ENCODE measurements at regions not wholly inside any gene's neighbourhood (a gene's known extent, or its start where the extent isn't known, plus 50 kb on each side); places are given as distances from the start of the nearest gene placed in this dataset.

GRCh38 chr15:60155661-60156060 lies 151.6 kb downstream of the FOXB1 start:
- Histone ChIP-seq H3K14ac (ENCODE audit: low read length) (no peak overlapping the region), H3K79me2 (ENCODE audit: control insufficient read depth, insufficient read depth, low read length, poor library complexity) (no peaks in the 10 kb centered on the region), H3K79me1 (ENCODE audit: low read length) (peaks cover 2% of the 10 kb centered on the region), H2BK12ac (ENCODE audit: low read length) (no peak overlapping the region), H3K27ac (ENCODE audit: low read depth, low read length) (no peak overlapping the region), H4K91ac (ENCODE audit: low read depth, low read length) (no peak overlapping the region), H3K4ac (ENCODE audit: low read depth, low read length) (no peak overlapping the region), H3K4me3 (ENCODE audit: low read depth, low read length) (no peak overlapping the region), H3K23ac (ENCODE audit: low read length) (no peak overlapping the region), H3K9ac (ENCODE audit: low read length) (no peak overlapping the region), H4K8ac (ENCODE audit: low read depth, low read length) (no peak overlapping the region), H3K9me3 (ENCODE audit: insufficient read depth, low read depth, low read length) (no peaks in the 10 kb centered on the region), H2BK5ac (ENCODE audit: low read depth, low read length, poor library complexity) (no peak overlapping the region), H2BK120ac (ENCODE audit: insufficient read depth, low read length, poor library complexity) (no peak overlapping the region), H2AFZ (ENCODE audit: insufficient read depth, low read length, poor library complexity) (no peak overlapping the region), H2AK5ac (ENCODE audit: low read length) (no peak overlapping the region), H3K27me3 (ENCODE audit: insufficient read depth, low read length) (no peaks in the 10 kb centered on the region), H3K4me2 (ENCODE audit: low read length) (peak overlapping the region; percentile 14), H3K36me3 (ENCODE audit: control insufficient read depth in 1 of 2, insufficient read depth in 2 of 2, low read length in 2 of 2) (no peaks in the 10 kb centered on the region), H3K4me1 (ENCODE audit: control insufficient read depth in 1 of 2, insufficient read depth in 2 of 2, low read length in 2 of 2) (peaks cover 5 to 10% of the 10 kb centered on the region in 2 experiments), H3K18ac (ENCODE audit: low read length) (no peak overlapping the region), H4K12ac (ENCODE audit: low read depth, low read length) (no peak overlapping the region)
- no CpG with 5 or more reads among the region's 3 CpGs for WGBS (ENCODE audit: extremely low coverage, insufficient coverage, insufficient read length)
- peak in 1 of 2 donors; percentile 51 for DNase-seq

GRCh38 chr15:60160909-60161308 lies 156.8 kb downstream of the FOXB1 start:
- no peak overlapping the region for H2BK120ac ChIP-seq (ENCODE audit: insufficient read depth, low read length, poor library complexity)
- H3K27me3 ChIP-seq (ENCODE audit: insufficient read depth, low read length) = no peaks in the 10 kb centered on the region
- H3K79me2 ChIP-seq (ENCODE audit: control insufficient read depth, insufficient read depth, low read length, poor library complexity) = no peaks in the 10 kb centered on the region
- no peak overlapping the region for H3K9ac ChIP-seq (ENCODE audit: low read length)
- no peak overlapping the region for H3K4me3 ChIP-seq (ENCODE audit: low read depth, low read length)
- no peak overlapping the region for H2AFZ ChIP-seq (ENCODE audit: insufficient read depth, low read length, poor library complexity)
- no peak overlapping the region for H2BK12ac ChIP-seq (ENCODE audit: low read length)
- H4K12ac ChIP-seq (ENCODE audit: low read depth, low read length) = no peak overlapping the region
- no peak overlapping the region for H3K4ac ChIP-seq (ENCODE audit: low read depth, low read length)
- no peak overlapping the region for H3K18ac ChIP-seq (ENCODE audit: low read length)
- no peak overlapping the region for H2BK5ac ChIP-seq (ENCODE audit: low read depth, low read length, poor library complexity)
- H3K14ac ChIP-seq (ENCODE audit: low read length) = no peak overlapping the region
- peaks cover 3 to 9% of the 10 kb centered on the region in 2 experiments for H3K4me1 ChIP-seq (ENCODE audit: control insufficient read depth in 1 of 2, insufficient read depth in 2 of 2, low read length in 2 of 2)
- no peak overlapping the region for H4K8ac ChIP-seq (ENCODE audit: low read depth, low read length)
- no peaks in the 10 kb centered on the region for H3K9me3 ChIP-seq (ENCODE audit: insufficient read depth, low read depth, low read length)
- peaks cover 2% of the 10 kb centered on the region for H3K79me1 ChIP-seq (ENCODE audit: low read length)
- no peak overlapping the region for H3K27ac ChIP-seq (ENCODE audit: low read depth, low read length)
- H2AK5ac ChIP-seq (ENCODE audit: low read length) = no peak overlapping the region
- H4K91ac ChIP-seq (ENCODE audit: low read depth, low read length) = peak overlapping the region; percentile 8
- H3K4me2 ChIP-seq (ENCODE audit: low read length) = no peak overlapping the region
- no peaks in the 10 kb centered on the region for H3K36me3 ChIP-seq (ENCODE audit: control insufficient read depth in 1 of 2, insufficient read depth in 2 of 2, low read length in 2 of 2)
- H3K23ac ChIP-seq (ENCODE audit: low read length) = no peak overlapping the region
- peak in 1 of 2 donors; percentile 60 for DNase-seq
- no CpG with 5 or more reads among the region's 5 CpGs for WGBS (ENCODE audit: extremely low coverage, insufficient coverage, insufficient read length)

- Histone ChIP-seq H3K4me3 (ENCODE audit: low read depth, low read length) (no peak overlapping the region), H4K8ac (ENCODE audit: low read depth, low read length) (no peak overlapping the region), H3K4ac (ENCODE audit: low read depth, low read length) (no peak overlapping the region), H3K79me2 (ENCODE audit: control insufficient read depth, insufficient read depth, low read length, poor library complexity) (no peaks in the 10 kb centered on the region), H3K23ac (ENCODE audit: low read length) (no peak overlapping the region), H3K36me3 (ENCODE audit: control insufficient read depth in 1 of 2, insufficient read depth in 2 of 2, low read length in 2 of 2) (no peaks in the 10 kb centered on the region), H3K4me2 (ENCODE audit: low read length) (no peak overlapping the region), H3K18ac (ENCODE audit: low read length) (no peak overlapping the region), H3K27ac (ENCODE audit: low read depth, low read length) (no peak overlapping the region), H3K9me3 (ENCODE audit: insufficient read depth, low read depth, low read length) (no peaks in the 10 kb centered on the region), H2BK120ac (ENCODE audit: insufficient read depth, low read length, poor library complexity) (no peak overlapping the region), H4K91ac (ENCODE audit: low read depth, low read length) (no peak overlapping the region), H3K4me1 (ENCODE audit: control insufficient read depth in 1 of 2, insufficient read depth in 2 of 2, low read length in 2 of 2) (peaks cover 3 to 9% of the 10 kb centered on the region in 2 experiments), H4K12ac (ENCODE audit: low read depth, low read length) (no peak overlapping the region), H3K9ac (ENCODE audit: low read length) (no peak overlapping the region), H3K14ac (ENCODE audit: low read length) (no peak overlapping the region), H2AK5ac (ENCODE audit: low read length) (no peak overlapping the region), H2BK12ac (ENCODE audit: low read length) (no peak overlapping the region), H3K79me1 (ENCODE audit: low read length) (peaks cover 2% of the 10 kb centered on the region), H2AFZ (ENCODE audit: insufficient read depth, low read length, poor library complexity) (no peak overlapping the region), H3K27me3 (ENCODE audit: insufficient read depth, low read length) (no peaks in the 10 kb centered on the region), H2BK5ac (ENCODE audit: low read depth, low read length, poor library complexity) (no peak overlapping the region)
- WGBS (ENCODE audit: extremely low coverage, insufficient coverage, insufficient read length) = no CpG with 5 or more reads among the region's 3 CpGs
- no peak for DNase-seq
Observed at GRCh38 chr15:60161704-60162103, 157.6 kb downstream of the FOXB1 start.

GRCh38 chr15:60162251-60162967 lies 158.3 kb downstream of the FOXB1 start:
- Histone ChIP-seq H3K4me1 (ENCODE audit: control insufficient read depth in 1 of 2, insufficient read depth in 2 of 2, low read length in 2 of 2) (peaks cover 3 to 9% of the 10 kb centered on the region in 2 experiments), H3K36me3 (ENCODE audit: control insufficient read depth in 1 of 2, insufficient read depth in 2 of 2, low read length in 2 of 2) (no peaks in the 10 kb centered on the region), H3K9ac (ENCODE audit: low read length) (no peak overlapping the region), H3K79me1 (ENCODE audit: low read length) (peaks cover 2% of the 10 kb centered on the region), H3K9me3 (ENCODE audit: insufficient read depth, low read depth, low read length) (no peaks in the 10 kb centered on the region), H4K8ac (ENCODE audit: low read depth, low read length) (no peak overlapping the region), H4K12ac (ENCODE audit: low read depth, low read length) (no peak overlapping the region), H3K4me2 (ENCODE audit: low read length) (no peak overlapping the region), H3K4ac (ENCODE audit: low read depth, low read length) (no peak overlapping the region), H3K79me2 (ENCODE audit: control insufficient read depth, insufficient read depth, low read length, poor library complexity) (no peaks in the 10 kb centered on the region), H3K18ac (ENCODE audit: low read length) (no peak overlapping the region), H2BK5ac (ENCODE audit: low read depth, low read length, poor library complexity) (no peak overlapping the region), H4K91ac (ENCODE audit: low read depth, low read length) (no peak overlapping the region), H2BK120ac (ENCODE audit: insufficient read depth, low read length, poor library complexity) (no peak overlapping the region), H3K23ac (ENCODE audit: low read length) (no peak overlapping the region), H3K27ac (ENCODE audit: low read depth, low read length) (no peak overlapping the region), H2AFZ (ENCODE audit: insufficient read depth, low read length, poor library complexity) (no peak overlapping the region), H3K27me3 (ENCODE audit: insufficient read depth, low read length) (no peaks in the 10 kb centered on the region), H3K14ac (ENCODE audit: low read length) (no peak overlapping the region), H2AK5ac (ENCODE audit: low read length) (no peak overlapping the region), H3K4me3 (ENCODE audit: low read depth, low read length) (no peak overlapping the region), H2BK12ac (ENCODE audit: low read length) (no peak overlapping the region)
- DNase-seq = peak; percentile 67 to 99
- no CpG with 5 or more reads among the region's 7 CpGs for WGBS (ENCODE audit: extremely low coverage, insufficient coverage, insufficient read length)
